NCI-H2171 treated with DMSO at 0.1 percent for 48 hours (cell line): ENCODE measurements at regions not wholly inside any gene's neighbourhood (a gene's known extent, or its start where the extent isn't known, plus 50 kb on each side); places are given as distances from the start of the nearest gene placed in this dataset.

Experiments used
- DNase-seq: peaks from one replicate; lab custom pipeline; 2025; lab: John Stamatoyannopoulos, UW

- no peak for DNase-seq
Observed at GRCh38 chr10:78938695-78939672, 129.8 kb upstream of the ZMIZ1 start.

GRCh38 chr10:78942091-78942501, 126.7 kb upstream of the ZMIZ1 start:
- no peak for DNase-seq

GRCh38 chr10:78944723-78945312, 123.9 kb upstream of the ZMIZ1 start:
- no peak for DNase-seq

GRCh38 chr10:78945838-78946237, 122.9 kb upstream of the ZMIZ1 start:
- DNase-seq: no peak

- peak; percentile 42 for DNase-seq
Observed at GRCh38 chr10:78947226-78947625, 121.5 kb upstream of the ZMIZ1 start.

GRCh38 chr10:78947733-78948132, 121.0 kb upstream of the ZMIZ1 start:
- no peak for DNase-seq

- DNase-seq: no peak
Observed at GRCh38 chr10:78948621-78949030, 120.1 kb upstream of the ZMIZ1 start.

- peak; percentile 28 for DNase-seq
Observed at GRCh38 chr10:78950656-78951587, 117.8 kb upstream of the ZMIZ1 start.

- DNase-seq: no peak
Observed at GRCh38 chr10:78952030-78952429, 116.7 kb upstream of the ZMIZ1 start.

GRCh38 chr10:78952686-78953085, 116.1 kb upstream of the ZMIZ1 start:
- DNase-seq: no peak

GRCh38 chr10:78953113-78953798, 115.5 kb upstream of the ZMIZ1 start:
- DNase-seq: no peak

- DNase-seq: no peak
Observed at GRCh38 chr10:78953799-78954297, 114.9 kb upstream of the ZMIZ1 start.

GRCh38 chr10:78954689-78955088, 114.1 kb upstream of the ZMIZ1 start:
- DNase-seq: no peak

GRCh38 chr10:78955206-78955605, 113.6 kb upstream of the ZMIZ1 start:
- DNase-seq: no peak

- no peak for DNase-seq
Observed at GRCh38 chr10:78956391-78956790, 112.4 kb upstream of the ZMIZ1 start.

GRCh38 chr10:78957471-78958039, 111.2 kb upstream of the ZMIZ1 start:
- DNase-seq: no peak

- DNase-seq: no peak
Observed at GRCh38 chr10:78959217-78959923, 109.4 kb upstream of the ZMIZ1 start.

- no peak for DNase-seq
Observed at GRCh38 chr10:78959924-78960285, 108.9 kb upstream of the ZMIZ1 start.

- DNase-seq: peak; percentile 44
Observed at GRCh38 chr10:78960316-78960800, 108.4 kb upstream of the ZMIZ1 start.

GRCh38 chr10:78961760-78962159, 107.0 kb upstream of the ZMIZ1 start:
- no peak for DNase-seq
